Fibroblast of villous mesenchyme (primary cell): ENCODE measurements at regions not wholly inside any gene's neighbourhood (a gene's known extent, or its start where the extent isn't known, plus 50 kb on each side); places are given as distances from the start of the nearest gene placed in this dataset. TPM values are rescaled to one million over a fixed set of nuclear protein-coding genes. Genes with fewer than 3 reads are reported as not detected.

ENCODE experiments used
- DNase-seq: peaks from one replicate; pipeline ENCODE4 v3.0.0-alpha.2; 2010; ENCODE audit warnings: low read depth
- H3K4me3 ChIP-seq: 2 replicates; pipeline ENCODE4 v1.5.1; 2011; ENCODE audit warnings: low read depth, mild to moderate bottlenecking, low read length
- small RNA-seq: library from RNA; depleted of rRNA; stranded (forward); fragments of <200 nt; gene quantifications from one replicate; pipeline ENCODE3, GENCODE V24; 2012
- TF ChIP-seq, protein P1 (sequence below): IDR thresholded peaks from 2 replicates; pipeline ENCODE4 v1.5.1; 2012; ENCODE audit warnings: low read depth, mild to moderate bottlenecking, low read length; ENCODE audit not compliant: insufficient read depth

GRCh38 chr14:104523546-104523935 is 56.0 kb upstream of the C14orf180 start:
- TF ChIP-seq, protein P1, sequence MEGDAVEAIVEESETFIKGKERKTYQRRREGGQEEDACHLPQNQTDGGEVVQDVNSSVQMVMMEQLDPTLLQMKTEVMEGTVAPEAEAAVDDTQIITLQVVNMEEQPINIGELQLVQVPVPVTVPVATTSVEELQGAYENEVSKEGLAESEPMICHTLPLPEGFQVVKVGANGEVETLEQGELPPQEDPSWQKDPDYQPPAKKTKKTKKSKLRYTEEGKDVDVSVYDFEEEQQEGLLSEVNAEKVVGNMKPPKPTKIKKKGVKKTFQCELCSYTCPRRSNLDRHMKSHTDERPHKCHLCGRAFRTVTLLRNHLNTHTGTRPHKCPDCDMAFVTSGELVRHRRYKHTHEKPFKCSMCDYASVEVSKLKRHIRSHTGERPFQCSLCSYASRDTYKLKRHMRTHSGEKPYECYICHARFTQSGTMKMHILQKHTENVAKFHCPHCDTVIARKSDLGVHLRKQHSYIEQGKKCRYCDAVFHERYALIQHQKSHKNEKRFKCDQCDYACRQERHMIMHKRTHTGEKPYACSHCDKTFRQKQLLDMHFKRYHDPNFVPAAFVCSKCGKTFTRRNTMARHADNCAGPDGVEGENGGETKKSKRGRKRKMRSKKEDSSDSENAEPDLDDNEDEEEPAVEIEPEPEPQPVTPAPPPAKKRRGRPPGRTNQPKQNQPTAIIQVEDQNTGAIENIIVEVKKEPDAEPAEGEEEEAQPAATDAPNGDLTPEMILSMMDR, result no peak
- DNase-seq, result no peak
- H3K4me3 ChIP-seq, result no peak overlapping the region

GRCh38 chr14:104524726-104525125 is 54.8 kb upstream of the C14orf180 start:
- TF ChIP-seq, protein P1, result no peak
- DNase-seq, result no peak
- H3K4me3 ChIP-seq, result no peak overlapping the region

DNA sequence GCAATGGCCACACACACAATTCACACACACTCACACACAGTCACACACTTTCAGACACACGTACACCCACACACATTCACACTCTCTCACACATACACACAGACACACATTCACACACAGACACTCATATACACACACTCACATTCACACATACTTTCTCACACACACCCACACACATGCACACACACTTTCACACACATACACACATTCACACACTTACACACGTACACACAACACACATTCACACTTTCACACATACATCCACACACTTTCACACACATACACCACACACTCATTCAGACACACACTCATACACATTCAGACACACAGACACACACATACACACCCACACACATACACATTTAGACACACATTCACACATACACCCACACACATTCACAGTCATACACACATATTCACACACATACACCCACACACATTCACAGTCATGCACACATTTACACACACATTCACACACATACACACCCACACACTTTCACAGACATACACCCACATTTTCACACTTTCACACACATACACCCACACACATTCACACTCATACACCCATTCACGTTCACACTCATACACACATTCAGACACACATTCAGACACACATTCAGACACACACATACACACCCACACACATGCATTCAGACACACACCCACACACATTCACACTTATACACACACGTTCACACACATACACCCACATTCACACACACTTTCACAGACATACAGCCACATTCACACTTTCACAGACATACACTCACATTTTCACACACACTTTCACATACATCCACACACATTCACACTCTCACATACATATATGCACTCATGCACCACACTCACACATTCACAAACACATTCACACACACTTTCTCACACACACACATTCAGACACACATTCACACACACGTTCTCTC is 52.6 kb upstream of the C14orf180 start:
- no peak for DNase-seq
- H3K4me3 ChIP-seq, result no peak overlapping the region
- TF ChIP-seq, protein P1, result no peak

GRCh38 chr14:104527857-104528459 is 51.6 kb upstream of the C14orf180 start:
- H3K4me3 ChIP-seq, result no peak overlapping the region
- TF ChIP-seq, protein P1, result no peak
- no peak for DNase-seq

DNA sequence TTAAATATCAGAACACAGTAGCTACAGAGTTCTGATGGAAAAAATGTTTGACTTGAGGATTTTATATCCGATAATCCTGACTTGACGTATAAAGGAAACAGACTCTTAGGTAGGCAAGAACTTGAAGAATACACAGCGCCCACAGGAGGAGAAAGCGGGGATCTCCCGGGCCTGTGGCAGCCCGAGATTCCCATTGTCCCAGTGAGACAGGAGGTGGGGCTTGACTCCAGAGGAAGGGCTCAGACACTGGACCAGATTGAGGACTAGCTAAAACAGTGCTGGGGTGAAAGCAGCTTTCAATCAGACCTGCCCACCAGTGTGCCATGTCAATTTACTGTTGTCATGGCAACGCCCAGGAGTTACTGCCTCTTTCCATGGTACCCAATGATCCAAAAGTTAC is 51.1 kb upstream of the C14orf180 start:
- no peak overlapping the region for H3K4me3 ChIP-seq
- DNase-seq, result no peak
- TF ChIP-seq, protein P1, result no peak

Small RNA genes lying in the stretch of these regions (small RNA-seq; reads per million reads assigned to genes)
- not detected for gene RNU6-684P
